ENCODE measurements at regions not wholly inside any gene's neighbourhood (a gene's known extent, or its start where the extent isn't known, plus 50 kb on each side); places are given as distances from the start of the nearest gene placed in this dataset.
"Not testable (repeated sequence)": the region's sequence is repeated elsewhere in the genome, so short reads cannot be mapped to it uniquely, and the experiment has no call there.

- DNase-seq: no peak
Measured at GRCh38 chr13:81319351-81319750, 978.4 kb upstream of the SPRY2 start.

- no peak for DNase-seq
Measured at GRCh38 chr13:81318231-81319019, 977.5 kb upstream of the SPRY2 start.

- DNase-seq: no peak
Measured at GRCh38 chr13:81314461-81314860, 973.5 kb upstream of the SPRY2 start.

GRCh38 chr13:81305928-81306327 lies 965.0 kb upstream of the SPRY2 start:
- no peak for DNase-seq

GRCh38 chr13:81304121-81304659 lies 963.3 kb upstream of the SPRY2 start:
- DNase-seq: no peak

GRCh38 chr13:81302677-81303076 lies 961.8 kb upstream of the SPRY2 start:
- no peak for DNase-seq

GRCh38 chr13:81302125-81302524 lies 961.2 kb upstream of the SPRY2 start:
- no peak for DNase-seq

- DNase-seq: no peak
Measured at GRCh38 chr13:81295177-81295576, 954.3 kb upstream of the SPRY2 start.

- no peak for DNase-seq
Measured at GRCh38 chr13:81293594-81294164, 952.8 kb upstream of the SPRY2 start.

- no peak for DNase-seq
Measured at GRCh38 chr13:81283561-81283960, 942.6 kb upstream of the SPRY2 start.

GRCh38 chr13:81283062-81283461 lies 942.1 kb upstream of the SPRY2 start:
- no peak for DNase-seq

GRCh38 chr13:81275666-81276258 lies 934.8 kb upstream of the SPRY2 start:
- DNase-seq: no peak

GRCh38 chr13:81247711-81248110 lies 906.8 kb upstream of the SPRY2 start:
- DNase-seq: no peak

GRCh38 chr13:81246556-81246955 lies 905.6 kb upstream of the SPRY2 start:
- no peak for DNase-seq

GRCh38 chr13:81244011-81244410 lies 903.1 kb upstream of the SPRY2 start:
- no peak for DNase-seq

GRCh38 chr13:81230386-81230785 lies 889.5 kb upstream of the SPRY2 start:
- DNase-seq: no peak

- DNase-seq: not testable (repeated sequence)
Measured at GRCh38 chr13:81226830-81227229, 885.9 kb upstream of the SPRY2 start.

- DNase-seq: no peak
Measured at GRCh38 chr13:81224209-81224833, 883.4 kb upstream of the SPRY2 start.

- DNase-seq: no peak
Measured at GRCh38 chr13:81223778-81224177, 882.9 kb upstream of the SPRY2 start.

- no peak for DNase-seq
Measured at GRCh38 chr13:81211713-81212112, 870.8 kb upstream of the SPRY2 start.

GRCh38 chr13:81207636-81208035 lies 866.7 kb upstream of the SPRY2 start:
- no peak for DNase-seq

GRCh38 chr13:81207231-81207630 lies 866.3 kb upstream of the SPRY2 start:
- no peak for DNase-seq

GRCh38 chr13:81203783-81204182 lies 862.9 kb upstream of the SPRY2 start:
- DNase-seq: no peak

- no peak for DNase-seq
Measured at GRCh38 chr13:81199956-81200355, 859.0 kb upstream of the SPRY2 start.

Measured in NCI-H524 (cell line).